ENCODE measurements at regions not wholly inside any gene's neighbourhood (a gene's known extent, or its start where the extent isn't known, plus 50 kb on each side); places are given as distances from the start of the nearest gene placed in this dataset.

DNA sequence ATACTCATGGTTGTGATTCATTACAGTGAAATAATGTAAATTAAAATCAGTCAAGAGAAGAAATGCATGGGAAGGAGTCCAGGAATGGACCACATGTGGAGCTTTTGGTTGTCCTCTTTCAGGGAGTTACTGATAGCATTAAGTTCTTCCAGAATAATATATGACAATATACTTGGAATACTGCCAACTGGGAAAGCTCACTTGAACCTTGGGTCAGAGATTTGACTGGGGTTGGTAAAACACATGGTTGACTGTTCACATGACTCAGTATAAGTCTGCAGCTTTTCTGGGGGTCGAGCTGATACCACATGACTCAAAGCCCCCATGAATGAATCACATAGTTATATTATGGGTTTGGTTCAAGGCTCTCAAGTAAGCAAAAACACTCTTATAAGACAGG lies 1109.0 kb upstream of the CHAC2 start:
- TF ChIP-seq CTCF (IDR thresholded peaks at IDR 0.05) (no peak), POLR2A (IDR thresholded peaks at IDR 0.05) (no peak)

All from lower leg skin (tissue), 3 donors.